Endometrium (tissue), 2 donors: ENCODE measurements at regions not wholly inside any gene's neighbourhood (a gene's known extent, or its start where the extent isn't known, plus 50 kb on each side); places are given as distances from the start of the nearest gene placed in this dataset.
"Not testable (repeated sequence)": the region's sequence is repeated elsewhere in the genome, so short reads cannot be mapped to it uniquely, and the experiment has no call there.

ENCODE experiments used
- FAIRE-seq: peaks from 2 replicates; lab custom pipeline; 2012; peaks lifted over from hg19 to GRCh38; lab: Jason Lieb, UNC
- donor health status: control.
- donor health status: control.

DNA sequence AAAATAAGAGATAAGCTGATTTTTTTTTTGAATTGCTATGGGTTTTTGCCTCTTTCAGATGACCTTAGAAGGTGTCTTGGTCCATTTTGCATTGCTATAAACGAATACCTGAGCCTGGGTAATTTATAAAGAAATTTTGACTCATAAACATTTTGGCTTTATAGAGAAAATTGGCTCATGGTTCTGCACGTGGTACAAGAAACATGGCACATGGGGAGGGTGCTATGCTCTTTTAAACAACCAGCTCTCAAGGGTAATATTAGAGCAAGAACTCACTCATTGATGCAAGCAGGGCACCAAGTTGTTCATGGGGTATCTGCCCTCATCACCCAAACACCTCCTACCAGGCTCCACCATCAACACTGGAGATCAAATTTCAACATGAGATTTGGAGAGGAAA lies 408.8 kb downstream of the NUP35 start:
- no peak for FAIRE-seq

DNA sequence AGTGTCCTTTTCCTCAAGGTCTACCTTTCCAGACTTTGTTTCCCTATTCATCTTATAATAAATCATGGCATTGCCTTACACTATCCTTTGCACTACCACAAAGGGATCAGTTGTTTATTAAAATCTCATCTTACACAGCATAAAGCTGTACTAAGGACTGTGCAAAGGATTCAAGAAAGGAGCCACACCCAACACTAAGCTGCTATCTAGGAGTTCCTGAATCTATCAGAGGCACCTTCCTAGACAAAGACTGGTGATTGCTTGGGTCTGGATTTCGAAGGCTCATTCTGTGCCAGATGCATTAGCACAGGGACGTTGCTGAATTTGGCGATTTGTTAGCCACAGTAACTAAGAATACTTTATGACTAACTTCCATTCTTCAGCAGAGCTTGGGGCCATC lies 412.0 kb downstream of the NUP35 start:
- FAIRE-seq, result no peak

DNA sequence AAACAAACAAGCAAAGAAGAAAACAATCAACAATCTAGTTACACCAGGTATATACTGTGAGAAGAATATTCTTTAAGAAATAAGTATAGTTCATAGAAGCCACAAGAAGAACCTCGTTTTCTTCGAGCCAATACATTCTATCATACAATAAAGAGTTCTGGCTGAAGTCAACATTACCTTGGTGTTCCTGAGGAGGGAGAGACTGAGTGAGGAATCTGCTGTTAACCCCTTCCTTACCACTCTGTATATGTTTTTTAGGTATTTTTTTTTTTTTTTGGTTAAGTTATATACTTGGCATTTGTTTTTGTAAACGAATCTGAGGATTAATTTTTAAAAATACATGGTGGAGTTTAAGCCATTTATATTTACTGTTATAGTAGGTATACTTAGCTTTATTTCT lies 412.5 kb downstream of the NUP35 start:
- FAIRE-seq, result no peak

DNA sequence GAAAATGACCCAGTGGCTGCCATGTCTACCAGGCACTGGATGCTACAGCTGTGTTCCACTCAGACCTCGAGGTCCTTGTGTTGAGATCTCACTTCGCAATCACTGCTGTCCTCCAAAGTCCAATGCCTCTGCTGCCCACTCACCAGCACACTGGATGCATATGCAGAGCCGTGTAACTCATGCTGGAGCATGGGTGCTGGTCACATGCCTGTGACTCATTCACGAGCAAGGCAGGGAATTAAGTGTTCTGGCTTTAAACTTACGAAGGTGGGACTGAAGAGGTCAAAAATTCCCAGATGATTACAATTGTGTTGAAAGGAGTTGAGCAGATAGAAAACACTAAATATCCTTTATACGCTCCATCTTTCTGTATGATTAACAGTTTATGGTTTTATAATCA lies 417.5 kb downstream of the NUP35 start:
- no peak for FAIRE-seq

DNA sequence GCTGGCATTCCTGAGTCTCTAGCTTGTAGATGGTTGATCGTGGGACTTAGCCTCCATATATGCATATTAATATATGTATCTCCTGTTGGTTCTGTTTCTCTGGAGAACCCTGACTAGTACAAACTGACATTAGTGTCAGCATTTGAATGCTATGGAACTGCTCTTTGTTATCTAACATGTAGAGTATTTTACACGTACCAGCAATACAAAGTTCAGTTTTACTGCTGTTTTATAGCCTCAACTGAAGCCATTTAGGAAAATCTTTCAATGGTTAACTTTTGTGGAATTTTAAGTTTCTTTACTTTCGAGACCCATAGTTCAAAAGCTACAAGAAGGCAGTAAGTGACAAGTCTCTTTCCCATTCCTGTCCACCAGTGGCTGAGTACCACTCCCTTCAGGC lies 418.4 kb downstream of the NUP35 start:
- no peak for FAIRE-seq

DNA sequence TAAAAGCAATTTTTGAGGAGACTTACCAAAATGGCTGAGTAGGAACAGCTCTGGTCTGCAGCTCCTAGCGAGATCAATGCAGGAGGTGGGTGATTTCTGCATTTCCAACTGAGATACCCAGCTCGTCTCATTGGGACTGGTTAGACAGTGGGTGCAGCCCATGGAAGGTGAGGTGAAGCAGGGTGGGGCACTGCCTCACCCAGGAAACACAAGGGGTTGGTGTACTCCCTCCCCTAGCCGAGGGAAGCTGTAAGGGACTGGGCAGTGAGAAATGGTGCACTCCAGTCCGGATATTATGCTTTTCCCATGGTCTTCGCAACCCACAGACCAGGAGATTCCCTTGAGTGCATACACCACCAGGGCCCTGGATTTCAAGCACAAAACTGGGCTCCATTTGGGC lies 419.0 kb downstream of the NUP35 start:
- FAIRE-seq, result no peak

DNA sequence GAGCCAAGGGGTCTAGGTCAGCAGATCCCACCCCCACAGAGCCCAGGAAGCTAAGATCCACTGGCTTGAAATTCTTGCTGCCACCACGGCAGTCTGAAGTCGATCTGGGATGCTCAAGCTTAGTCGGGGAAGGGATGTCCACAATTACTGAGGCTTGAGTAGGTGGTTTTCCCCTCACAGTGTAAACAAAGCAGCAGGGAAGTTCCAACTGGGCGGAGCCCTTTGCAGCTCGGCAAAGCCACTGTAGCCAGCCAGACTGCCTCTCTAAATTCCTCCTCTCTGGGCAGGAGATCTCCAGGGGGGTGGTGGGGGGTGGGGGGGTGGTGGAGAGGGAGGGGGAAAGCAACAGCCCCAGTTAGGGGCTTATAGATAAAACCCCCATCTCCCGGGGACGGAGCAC lies 419.5 kb downstream of the NUP35 start:
- FAIRE-seq, result no peak

DNA sequence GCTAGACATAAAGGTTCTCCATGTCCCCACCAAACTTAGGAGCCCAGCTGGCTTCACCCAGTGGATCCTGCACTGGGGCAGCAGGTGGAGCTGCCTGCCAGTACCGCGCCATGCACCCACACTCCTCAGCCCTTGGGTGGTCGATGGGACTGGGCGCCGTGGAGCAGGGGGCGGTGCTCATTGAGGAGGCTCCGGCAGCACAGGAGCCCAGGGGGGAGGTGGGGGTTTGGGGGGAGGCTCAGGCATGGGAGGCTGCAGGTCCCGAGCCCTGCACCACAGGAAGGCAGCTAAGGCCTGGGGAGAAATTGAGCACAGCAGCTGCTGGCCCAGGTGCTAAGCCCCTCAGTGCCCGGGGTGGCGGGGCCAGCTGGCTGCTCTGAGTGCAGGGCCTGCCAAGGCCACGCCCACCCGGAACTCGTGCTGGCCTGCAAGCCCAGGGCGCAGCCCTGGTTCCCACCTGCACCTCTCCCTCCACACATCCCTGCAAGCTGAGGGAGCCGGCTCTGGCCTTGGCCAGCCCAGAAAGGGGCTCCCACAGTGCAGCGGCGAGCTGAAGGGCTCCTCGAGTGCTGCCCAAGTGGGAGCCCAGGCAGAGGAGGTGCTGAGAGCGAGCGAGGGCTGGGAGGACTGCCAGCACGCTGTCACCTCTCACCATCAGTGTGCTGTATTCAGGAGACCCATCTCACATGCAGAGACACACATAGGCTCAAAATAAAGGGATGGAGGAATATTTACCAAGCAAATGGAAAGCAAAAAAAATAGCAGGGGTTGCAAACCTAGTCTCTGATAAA lies 422.5 kb downstream of the NUP35 start:
- FAIRE-seq, result not testable (repeated sequence)

DNA sequence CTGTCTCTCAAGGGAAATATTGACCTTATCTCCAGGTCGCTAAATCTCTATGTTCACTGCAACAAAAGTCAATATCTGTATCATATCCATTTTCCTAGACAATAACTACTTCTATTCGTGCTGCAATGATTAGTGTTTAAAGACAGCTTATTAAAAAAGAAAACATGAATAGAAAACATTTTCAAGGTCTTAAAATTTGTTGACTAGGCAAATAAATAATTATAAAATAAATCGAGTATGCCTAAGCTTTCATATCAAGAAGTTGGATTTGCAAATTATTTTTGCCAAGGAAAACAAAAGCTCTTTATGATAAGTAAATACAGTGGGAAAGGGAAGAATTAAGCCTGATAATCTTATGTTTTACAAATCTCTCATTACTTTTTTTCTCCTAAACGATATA lies 428.5 kb downstream of the NUP35 start:
- no peak for FAIRE-seq

DNA sequence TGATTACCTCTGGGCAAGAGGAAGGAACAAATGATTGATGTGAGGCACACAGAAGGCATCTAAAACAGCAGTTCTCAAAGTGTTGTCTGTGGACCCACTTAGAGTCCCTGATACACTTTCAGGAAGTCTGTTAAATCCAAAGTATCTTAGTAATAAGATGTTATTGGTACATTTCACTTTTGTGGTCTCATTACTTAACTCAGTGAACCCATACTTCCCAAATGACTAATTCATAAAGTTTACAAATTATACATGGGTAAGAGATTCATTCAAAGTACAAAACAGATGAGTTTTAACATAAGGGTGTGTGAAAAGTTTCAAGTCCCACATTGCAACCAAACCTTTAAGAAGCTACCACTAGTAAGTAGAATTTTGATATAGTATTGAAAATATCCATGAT lies 440.5 kb downstream of the NUP35 start:
- no peak for FAIRE-seq

DNA sequence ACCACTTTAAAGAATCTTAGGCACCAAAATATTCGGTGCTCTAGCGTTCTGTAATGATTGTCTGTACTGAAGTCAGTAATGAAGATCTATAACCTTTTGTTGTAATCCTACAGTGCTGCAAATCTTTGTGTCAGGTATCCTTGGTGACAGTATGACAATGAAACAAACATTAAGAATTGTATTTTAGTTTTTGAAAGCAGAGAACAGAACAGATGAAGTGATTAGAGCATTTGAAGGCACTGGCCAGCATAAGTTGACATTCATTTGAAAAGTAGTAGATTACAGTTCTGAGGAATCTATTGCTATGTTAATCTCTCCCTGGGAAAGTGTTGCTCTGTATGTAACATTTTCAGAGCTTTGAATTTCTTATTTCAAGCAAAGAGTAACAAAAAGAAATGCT lies 451.2 kb downstream of the NUP35 start:
- FAIRE-seq, result no peak

DNA sequence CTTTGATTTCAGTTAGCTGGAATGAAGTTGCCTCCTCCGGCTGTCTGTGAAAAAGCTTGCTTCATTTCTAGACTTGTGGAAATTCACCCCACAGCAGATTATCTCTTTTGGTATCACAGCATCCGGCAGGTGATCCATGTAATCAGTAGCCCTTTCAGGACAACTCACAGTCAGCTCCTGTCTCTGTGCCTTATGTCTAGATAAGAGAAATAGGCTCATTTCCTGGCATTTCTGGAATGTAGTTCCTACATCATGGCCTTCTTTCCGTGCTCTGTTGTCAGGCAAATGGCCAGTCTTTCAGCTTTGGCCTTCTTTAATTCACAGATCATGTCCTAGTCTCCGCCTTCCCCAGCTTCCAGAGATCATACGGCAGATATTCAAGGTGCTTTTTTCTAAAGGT lies 455.4 kb downstream of the NUP35 start:
- FAIRE-seq, result no peak

DNA sequence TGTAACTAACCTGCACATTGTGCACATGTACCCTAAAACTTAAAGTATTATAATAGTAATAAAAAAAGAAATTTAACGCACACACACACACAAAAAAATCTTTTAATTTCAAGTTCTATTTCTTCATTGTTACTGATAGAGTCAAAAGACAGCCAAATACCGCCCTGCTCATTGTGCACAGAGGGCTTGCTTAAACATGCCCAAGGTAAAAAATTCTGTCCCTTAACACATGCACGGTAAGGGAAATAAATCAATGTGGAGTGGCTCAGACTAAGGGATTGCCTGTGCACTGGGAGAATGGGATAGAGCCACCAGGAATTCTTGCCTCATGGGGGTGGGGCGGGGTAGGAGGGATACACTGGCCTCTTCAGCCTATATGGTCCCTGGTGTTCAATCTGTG lies 468.0 kb downstream of the NUP35 start:
- no peak for FAIRE-seq

DNA sequence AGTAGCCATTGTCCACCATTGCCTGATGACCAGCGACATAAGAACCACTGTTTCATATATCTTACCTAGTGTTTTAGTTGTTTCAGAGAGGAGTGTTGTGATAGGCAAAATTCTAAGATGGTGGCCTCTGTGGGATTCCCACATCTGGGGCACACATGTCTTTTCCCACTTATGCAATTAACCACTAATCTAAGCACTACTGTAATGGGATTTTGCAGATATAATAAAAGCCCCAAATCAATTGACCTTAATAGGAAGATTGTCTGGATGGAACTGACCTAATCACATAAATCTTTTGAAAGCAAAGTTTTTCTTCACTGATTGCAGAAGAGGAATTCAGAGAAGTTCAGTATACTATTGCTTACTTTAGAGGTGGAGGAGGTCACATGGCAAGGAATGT lies 469.9 kb downstream of the NUP35 start:
- no peak for FAIRE-seq

DNA sequence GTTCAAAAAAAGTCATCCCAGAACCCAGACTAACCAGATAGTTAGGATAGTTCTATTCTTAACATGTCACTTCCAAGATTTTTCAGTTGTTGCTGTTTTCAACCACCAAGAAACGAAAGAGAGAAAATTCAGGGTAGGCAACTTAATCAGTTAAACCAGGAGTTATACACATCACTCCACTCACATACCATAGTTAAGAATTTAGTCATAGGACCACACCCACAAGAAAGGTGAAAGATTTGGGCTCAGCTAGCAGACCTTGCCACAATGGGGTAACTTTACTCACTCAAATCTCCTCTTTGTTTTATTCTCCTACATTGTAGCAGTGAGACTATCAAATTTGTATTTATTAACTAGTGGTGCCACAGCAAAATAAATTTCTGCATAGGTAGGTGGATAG lies 473.6 kb downstream of the NUP35 start:
- no peak for FAIRE-seq

DNA sequence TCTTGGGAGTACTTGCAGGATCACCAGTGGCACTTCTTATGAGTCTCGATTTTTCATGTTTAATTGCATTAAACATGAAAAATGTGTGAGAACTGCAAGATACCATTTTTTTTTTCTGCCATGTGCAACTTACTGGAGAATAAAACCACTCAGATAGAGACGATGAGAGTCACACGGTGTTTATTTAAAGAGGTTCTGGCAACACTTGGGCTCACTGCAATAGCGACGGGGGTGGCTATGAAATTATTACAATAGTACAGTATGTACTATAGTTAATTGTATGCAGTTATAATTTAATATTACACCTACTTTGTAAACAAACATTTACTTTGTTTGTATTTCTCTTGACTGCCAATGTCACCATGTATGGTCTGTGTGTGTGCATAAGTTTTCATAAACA lies 479.8 kb downstream of the NUP35 start:
- no peak for FAIRE-seq

DNA sequence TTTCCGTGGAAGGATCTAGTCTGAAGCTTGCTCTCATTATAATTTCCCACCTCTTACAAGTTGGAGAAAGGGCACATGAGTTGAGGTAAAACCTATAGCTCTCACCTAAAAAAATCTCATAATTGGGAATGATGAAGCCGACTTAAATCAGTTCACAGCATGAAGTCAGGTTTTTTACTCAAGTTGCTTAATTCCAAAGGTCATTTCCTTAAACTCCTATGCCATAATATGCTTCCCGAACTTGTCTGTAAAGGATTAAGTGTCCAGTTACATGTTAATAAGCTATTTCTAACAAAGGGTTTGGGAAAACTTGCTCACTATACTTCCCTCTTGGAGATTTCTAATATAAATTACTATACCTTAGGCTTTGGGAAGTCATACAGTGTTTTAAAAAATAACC lies 481.2 kb downstream of the NUP35 start:
- FAIRE-seq, result no peak

DNA sequence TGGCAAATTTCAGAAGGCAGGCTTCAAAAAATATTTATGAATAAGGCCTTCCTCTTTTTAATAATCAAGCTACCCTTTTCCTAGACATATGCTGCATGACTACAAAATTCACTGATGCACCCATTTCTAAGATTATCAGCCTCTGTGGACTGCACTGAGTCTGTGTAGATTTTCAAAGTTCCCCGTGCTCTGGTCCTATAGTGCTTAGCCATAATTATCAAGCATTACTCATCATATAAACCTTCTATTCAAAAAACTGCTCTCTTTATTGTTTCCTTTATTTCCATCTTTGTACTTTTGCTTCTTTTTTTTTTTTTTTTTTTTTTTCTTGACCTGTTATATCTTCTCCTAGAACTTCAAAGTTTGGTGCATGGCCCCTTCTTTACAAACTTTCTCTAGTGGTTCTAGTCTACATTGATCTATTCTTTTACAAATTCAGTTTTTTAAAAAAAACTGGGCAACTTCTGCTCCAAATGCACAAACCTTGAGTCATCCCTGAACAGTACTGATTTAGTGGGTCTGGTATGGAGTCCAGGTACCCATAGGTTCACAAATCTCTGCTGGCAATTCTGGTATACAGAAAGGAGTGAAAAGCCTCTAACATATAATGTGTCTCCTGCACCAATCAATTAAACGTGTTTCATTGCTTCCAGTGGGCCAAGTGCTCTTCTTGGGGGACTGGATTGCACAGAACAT lies 481.9 kb downstream of the NUP35 start:
- no peak for FAIRE-seq

DNA sequence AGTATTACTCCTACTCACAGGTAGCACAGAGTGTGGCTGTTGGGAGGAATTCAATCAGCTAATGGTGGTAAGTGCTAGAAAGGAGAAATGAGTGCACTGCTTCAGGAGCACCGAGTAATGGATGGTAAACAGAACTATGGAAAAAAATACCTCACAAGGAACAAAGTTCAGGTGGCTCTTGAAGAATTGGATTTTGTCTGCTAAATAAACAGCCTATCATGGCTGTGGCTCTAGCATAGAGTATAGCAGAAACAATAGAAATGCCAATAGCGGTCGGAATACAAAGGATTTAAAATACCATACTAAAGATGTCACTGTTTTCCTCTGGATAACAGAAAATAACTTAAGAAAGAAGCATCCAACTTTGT lies 482.5 kb downstream of the NUP35 start:
- no peak for FAIRE-seq

DNA sequence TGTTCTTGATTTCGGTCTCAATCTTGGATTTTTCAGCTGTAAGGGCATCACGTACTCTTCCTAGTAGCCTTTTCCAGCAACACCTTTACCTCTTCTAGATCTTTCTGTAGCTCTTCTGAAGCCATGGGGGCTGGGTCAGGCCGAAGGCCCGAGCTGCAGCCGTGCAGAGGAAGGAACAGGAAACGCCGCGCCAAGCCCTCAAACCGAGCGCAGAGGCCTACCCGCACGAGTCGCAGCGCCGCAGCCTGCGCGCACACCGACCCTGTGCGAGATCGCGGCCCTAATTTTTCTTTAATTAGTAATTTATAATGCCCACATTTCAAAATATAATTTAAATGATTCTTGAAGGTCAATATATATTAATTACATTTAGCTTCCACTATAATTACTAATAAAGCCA lies 483.8 kb downstream of the NUP35 start:
- no peak for FAIRE-seq

DNA sequence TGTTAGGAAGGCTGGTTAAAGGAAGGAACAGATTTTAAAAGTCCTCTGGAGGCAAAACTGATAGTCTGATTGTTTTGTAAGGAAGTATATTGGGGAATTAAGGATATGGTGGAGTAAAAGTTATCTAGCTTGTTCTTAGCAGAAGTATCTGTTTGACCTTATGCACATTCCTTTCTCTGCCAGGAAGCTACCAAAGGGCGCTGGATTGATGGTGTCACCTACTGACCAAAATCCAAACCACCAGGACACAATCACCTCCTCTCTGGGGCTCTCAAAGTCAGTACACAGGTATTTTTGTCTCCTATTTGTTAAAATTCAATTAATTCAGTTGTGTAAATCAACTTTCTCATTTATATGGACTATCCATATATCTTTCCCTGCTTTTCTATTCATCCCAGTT lies 484.5 kb downstream of the NUP35 start:
- no peak for FAIRE-seq

DNA sequence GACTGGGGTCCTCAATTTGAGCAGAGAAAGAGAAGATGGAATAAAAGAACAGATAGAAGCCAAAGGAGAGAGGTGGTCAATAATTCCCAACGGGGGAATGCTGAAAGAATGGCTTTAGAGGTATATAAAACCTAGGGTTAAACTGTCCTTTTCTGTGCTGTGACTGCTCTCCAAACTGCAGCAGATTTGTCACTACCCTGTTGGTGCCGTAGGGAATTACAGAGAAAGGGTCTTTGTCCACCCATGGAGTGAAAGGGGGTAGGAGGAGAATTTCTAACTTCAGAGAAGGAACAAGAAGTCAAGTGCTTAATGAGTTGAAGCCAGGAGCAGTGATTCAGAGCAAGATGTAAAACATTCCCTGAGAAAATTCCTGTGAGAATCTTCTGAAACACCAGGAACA lies 486.5 kb downstream of the NUP35 start:
- no peak for FAIRE-seq

DNA sequence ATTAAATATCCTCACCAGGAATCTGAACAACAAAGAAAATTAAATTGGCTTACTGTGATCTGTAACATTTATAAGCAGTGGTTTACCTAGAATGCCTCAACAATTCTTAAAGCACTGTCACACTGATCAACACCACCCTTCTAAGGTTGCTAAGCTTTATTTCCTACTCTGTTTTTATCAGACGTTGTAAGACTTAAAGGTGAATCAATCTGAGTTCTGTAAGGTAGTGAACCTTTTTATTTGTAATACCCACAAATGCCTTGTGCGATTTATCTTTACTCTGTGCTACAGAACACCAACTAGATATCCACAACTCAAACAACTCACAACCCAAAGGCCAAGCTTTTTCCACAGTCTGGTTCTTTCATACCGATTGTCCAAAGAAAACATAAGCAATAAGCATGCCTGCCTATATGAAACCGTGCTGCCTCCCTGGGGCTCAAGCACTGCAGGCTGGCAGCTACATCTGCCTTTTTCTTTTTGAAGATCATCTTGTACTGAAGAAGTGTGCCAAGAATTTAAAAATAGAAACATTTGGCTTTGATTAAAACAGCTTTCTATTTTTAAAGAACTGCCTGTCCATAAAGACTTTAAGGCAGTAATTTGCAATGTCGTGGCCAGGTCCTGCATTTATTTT lies 490.7 kb downstream of the NUP35 start:
- no peak for FAIRE-seq

DNA sequence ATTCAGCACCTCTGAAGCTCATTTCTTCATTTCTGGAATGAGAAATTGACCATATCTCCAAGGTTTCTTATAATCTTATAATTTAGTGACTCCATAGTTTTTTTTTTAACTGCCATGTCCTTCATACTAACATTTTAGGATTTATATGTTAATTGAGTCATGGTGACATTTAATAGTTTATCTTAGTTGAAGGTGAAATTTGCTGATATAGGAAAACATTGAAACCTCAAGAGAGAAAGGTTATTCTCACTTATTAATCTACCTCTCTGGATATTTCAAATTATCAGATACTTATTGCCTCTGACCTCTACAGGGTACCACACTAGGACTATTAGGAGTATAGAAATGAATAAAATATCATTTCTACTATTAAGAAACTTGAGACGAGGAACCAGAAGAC lies 499.0 kb downstream of the NUP35 start:
- FAIRE-seq, result no peak
